H1 (cell line): ENCODE measurements at regions not wholly inside any gene's neighbourhood (a gene's known extent, or its start where the extent isn't known, plus 50 kb on each side); places are given as distances from the start of the nearest gene placed in this dataset.

Source experiments
- CTCF ChIA-PET: fragments of 300-600 bp; sonication (Branson Sonifier 250); formaldehyde crosslinking; loops from one replicate; lab custom pipeline; 2021; ENCODE audit not compliant: partially characterized antibody; lab: Charles Lee
- POLR2A ChIA-PET: fragments of 300-600 bp; sonication (Branson Sonifier 250); formaldehyde crosslinking; loops from one replicate; lab custom pipeline; 2021; ENCODE audit warnings: inconsistent platforms; ENCODE audit not compliant: partially characterized antibody; lab: Charles Lee
- DNase-seq, 2 experiments: peaks; one replicate each; pipeline versions ENCODE4 v3.0.0 to v3.0.0-alpha.2; 2010 to 2022; ENCODE audit warnings: low spot score in 2 of 2, low read depth in 1 of 2, mixed read lengths in 1 of 2
- FAIRE-seq: peaks from 2 replicates; lab custom pipeline; 2011; peaks lifted over from hg19 to GRCh38; lab: Jason Lieb, UNC
- H2AFZ ChIP-seq: 2 replicates; pipeline ENCODE4 v1.8.1; 2012; ENCODE audit warnings: low read length, inconsistent platforms
- H2AK5ac ChIP-seq: 2 replicates; pipeline ENCODE4 v1.6.1; 2013; ENCODE audit warnings: low read depth, low read length
- H2BK120ac ChIP-seq: replicated peaks from 2 replicates; pipeline ENCODE3; 2013; ENCODE audit warnings: low read depth, low read length, inconsistent platforms
- H2BK12ac ChIP-seq: 2 replicates; pipeline ENCODE4 v1.6.1; 2013; ENCODE audit warnings: low read depth, low read length
- H2BK15ac ChIP-seq: 2 replicates; pipeline ENCODE4 v1.6.1; 2013; ENCODE audit warnings: low read length
- H2BK20ac ChIP-seq: 2 replicates; pipeline ENCODE4 v1.6.1; 2013; ENCODE audit warnings: low read length
- H2BK5ac ChIP-seq: 2 replicates; pipeline ENCODE4 v1.6.1; 2013; ENCODE audit warnings: low read depth, low read length
- H3K14ac ChIP-seq: 2 replicates; pipeline ENCODE4 v1.6.1; 2013; ENCODE audit warnings: inconsistent platforms; ENCODE audit not compliant: insufficient read length
- H3K18ac ChIP-seq: 2 replicates; pipeline ENCODE4 v1.6.1; 2013; ENCODE audit warnings: low read length; ENCODE audit errors: extremely low read depth
- H3K23ac ChIP-seq: 2 replicates; pipeline ENCODE4 v1.6.1; 2013; ENCODE audit warnings: inconsistent platforms; ENCODE audit not compliant: insufficient read length
- H3K23me2 ChIP-seq: 2 replicates; pipeline ENCODE4 v1.6.1; 2013; ENCODE audit warnings: low read depth, low read length
- H3K27ac ChIP-seq: 2 replicates; pipeline ENCODE4 v1.6.1; 2011; ENCODE audit warnings: low read depth, low read length, inconsistent platforms
- H3K27me3 ChIP-seq, 4 experiments: replicated peaks in 1 of 4; 1 replicate in 1 of 4; 2 replicates in 3 of 4; pipeline versions ENCODE4 v1.6.1 to v1.8.1; 2011 to 2013; ENCODE audit warnings: low read length in 3 of 4, mild to moderate bottlenecking in 3 of 4, inconsistent platforms in 2 of 4, mixed read lengths in 2 of 4, moderate library complexity in 1 of 4; ENCODE audit not compliant: control insufficient read depth in 3 of 4, insufficient read depth in 3 of 4; ENCODE audit errors: extremely low read depth in 1 of 4
- H3K36me3 ChIP-seq, 4 experiments: 2 replicates each; pipeline versions ENCODE4 v1.6.1 to v1.8.1; 2011 to 2013; ENCODE audit warnings: mild to moderate bottlenecking in 4 of 4, low read length in 3 of 4, moderate library complexity in 2 of 4, control low read depth in 1 of 4, inconsistent platforms in 1 of 4; ENCODE audit not compliant: insufficient read depth in 4 of 4, control insufficient read depth in 2 of 4
- H3K4ac ChIP-seq: replicated peaks from 2 replicates; pipeline ENCODE3; 2013; ENCODE audit warnings: low read length, low read depth, mixed read lengths, inconsistent platforms; ENCODE audit not compliant: insufficient read length
- H3K4me1 ChIP-seq, 4 experiments: replicated peaks in 1 of 4; 1 replicate in 1 of 4; 2 replicates in 3 of 4; pipeline versions ENCODE4 v1.6.1 to v1.8.1; 2011 to 2013; ENCODE audit warnings: low read length in 3 of 4, inconsistent platforms in 2 of 4, mixed read lengths in 1 of 4; ENCODE audit not compliant: insufficient read depth in 4 of 4, control insufficient read depth in 3 of 4
- H3K4me2 ChIP-seq, 2 experiments: 2 replicates each; pipeline versions ENCODE4 v1.6.1 to v1.8.1; 2011 to 2013; ENCODE audit warnings: low read depth in 2 of 2, low read length in 2 of 2, control low read depth in 1 of 2, inconsistent platforms in 1 of 2, mild to moderate bottlenecking in 1 of 2; ENCODE audit not compliant: insufficient read depth in 1 of 2
- H3K4me3 ChIP-seq, 4 experiments: fragments of 200-600, 300-600 bp in 1 of 4; sonication (generic), shearing (Covaris generic), sonication (Bioruptor Twin) in 1 of 4; 2 replicates each; pipeline versions ENCODE4 v1.5.1 to v1.8.1; 2011 to 2016; ENCODE audit warnings: low read length in 4 of 4, low read depth in 3 of 4, control low read depth in 2 of 4, inconsistent platforms in 2 of 4, mild to moderate bottlenecking in 2 of 4, mixed read lengths in 1 of 4, moderate library complexity in 1 of 4; ENCODE audit not compliant: insufficient read depth in 2 of 4; ENCODE audit errors: extremely low read depth in 1 of 4
- H3K56ac ChIP-seq: replicated peaks from 2 replicates; pipeline ENCODE3; 2013; ENCODE audit warnings: low read depth, mild to moderate bottlenecking, mixed read lengths, low read length, inconsistent platforms; ENCODE audit not compliant: insufficient read length
- H3K79me1 ChIP-seq: 2 replicates; pipeline ENCODE4 v1.6.1; 2013; ENCODE audit warnings: low read depth, low read length, control low read depth
- H3K79me2 ChIP-seq, 2 experiments: 2 replicates each; pipeline versions ENCODE4 v1.6.1 to v1.8.1; 2012 to 2013; ENCODE audit warnings: low read length in 2 of 2, mild to moderate bottlenecking in 2 of 2, inconsistent platforms in 1 of 2; ENCODE audit not compliant: insufficient read depth in 2 of 2, control insufficient read depth in 1 of 2
- H3K9ac ChIP-seq, 4 experiments: replicated peaks in 1 of 4; 1 replicate in 1 of 4; 2 replicates in 3 of 4; pipeline versions ENCODE4 v1.6.1 to v1.8.1; 2011 to 2013; ENCODE audit warnings: low read depth in 3 of 4, low read length in 3 of 4, control low read depth in 2 of 4, mild to moderate bottlenecking in 2 of 4, moderate library complexity in 2 of 4, inconsistent platforms in 1 of 4; ENCODE audit errors: extremely low read depth in 1 of 4
- H3K9me3 ChIP-seq, 2 experiments: 2 replicates each; pipeline versions ENCODE4 v1.6.1 to v1.8.1; 2012 to 2013; ENCODE audit warnings: mild to moderate bottlenecking in 2 of 2, moderate library complexity in 2 of 2, control low read depth in 1 of 2, inconsistent platforms in 1 of 2, low read depth in 1 of 2, low read length in 1 of 2, mixed read lengths in 1 of 2; ENCODE audit not compliant: insufficient read depth in 2 of 2
- H4K20me1 ChIP-seq, 2 experiments: replicated peaks in 1 of 2; 2 replicates each; pipeline versions ENCODE3 to v1.8.1; 2011 to 2013; ENCODE audit warnings: inconsistent platforms in 2 of 2, low read length in 2 of 2, mild to moderate bottlenecking in 1 of 2; ENCODE audit not compliant: insufficient read depth in 2 of 2, control insufficient read depth in 1 of 2
- H4K5ac ChIP-seq: 2 replicates; pipeline ENCODE4 v1.6.1; 2013; ENCODE audit warnings: low read length, low read depth, mixed read lengths, inconsistent platforms; ENCODE audit not compliant: insufficient read length
- H4K8ac ChIP-seq: 2 replicates; pipeline ENCODE4 v1.8.0; 2013; ENCODE audit warnings: mild to moderate bottlenecking, moderate library complexity, low read length, inconsistent platforms; ENCODE audit not compliant: insufficient read depth; ENCODE audit errors: extremely low read depth
- H4K91ac ChIP-seq: replicated peaks from 2 replicates; pipeline ENCODE3; 2013; ENCODE audit warnings: low read length, mixed read lengths, inconsistent platforms; ENCODE audit not compliant: insufficient read length
- CHD1 ChIP-seq: IDR thresholded peaks from 2 replicates; pipeline ENCODE4 v1.6.1; 2012; ENCODE audit warnings: low read depth, low read length, improper control_type of control experiment
- EP300 ChIP-seq, 2 experiments: IDR thresholded peaks; 1 replicate in 1 of 2; 2 replicates in 1 of 2; pipeline ENCODE4 v1.6.1; 2011 to 2012; ENCODE audit warnings: low read depth in 2 of 2, low read length in 2 of 2, mild to moderate bottlenecking in 2 of 2, borderline replicate concordance in 1 of 2, inconsistent platforms in 1 of 2, moderate library complexity in 1 of 2
- FOSL1 ChIP-seq: IDR thresholded peaks from 2 replicates; pipeline ENCODE4 v1.6.1; 2011; ENCODE audit warnings: mild to moderate bottlenecking, low read depth, low read length, moderate library complexity; ENCODE audit not compliant: insufficient read depth
- GTF2F1 ChIP-seq: IDR thresholded peaks from 2 replicates; pipeline ENCODE4 v1.6.1; 2012; ENCODE audit warnings: low read depth, low read length, improper control_type of control experiment, borderline replicate concordance
- HDAC2 ChIP-seq, 2 experiments: fragments of 300-600 bp in 1 of 2; sonication (generic) in 1 of 2; IDR thresholded peaks; 2 replicates each; pipeline ENCODE4 v1.6.1; 2011 to 2012; ENCODE audit warnings: low read depth in 2 of 2, low read length in 2 of 2, mild to moderate bottlenecking in 2 of 2, moderate library complexity in 2 of 2, borderline replicate concordance in 1 of 2, inconsistent platforms in 1 of 2
- JUND ChIP-seq: IDR thresholded peaks from 2 replicates; pipeline ENCODE4 v1.6.1; 2011; ENCODE audit warnings: mild to moderate bottlenecking, improper control_type of control experiment, low read length
- KDM4A ChIP-seq: IDR thresholded peaks from one replicate; pipeline ENCODE4 v1.7.1; 2012; ENCODE audit warnings: low read depth, mild to moderate bottlenecking, moderate library complexity, low read length, inconsistent platforms; ENCODE audit not compliant: severe bottlenecking
- KDM5A ChIP-seq: fragments of 200-600 bp; IDR thresholded peaks from 2 replicates; pipeline ENCODE4 v1.7.1; 2012; ENCODE audit warnings: mild to moderate bottlenecking, low read length, inconsistent platforms, mixed read lengths
- NRF1 ChIP-seq: IDR thresholded peaks from 2 replicates; pipeline ENCODE4 v1.6.1; 2011; ENCODE audit warnings: mild to moderate bottlenecking, low read depth, low read length, improper control_type of control experiment
- PHF8 ChIP-seq: fragments of 200-600 bp; sonication (generic); conservative IDR thresholded peaks from 2 replicates; pipeline ENCODE4 v1.7.1; 2012; ENCODE audit warnings: low read depth, mild to moderate bottlenecking, inconsistent platforms, low read length, moderate library complexity
- RNF2 ChIP-seq: fragments of 200-900, 300-1000 bp; sonication (generic); IDR thresholded peaks from 2 replicates; pipeline ENCODE4 v1.7.1; 2016; ENCODE audit warnings: borderline replicate concordance, low read depth, mild to moderate bottlenecking, antibody characterized with exemption, low read length; ENCODE audit not compliant: poor library complexity, severe bottlenecking; ENCODE audit errors: missing control alignments
- SIN3A ChIP-seq, 2 experiments: IDR thresholded peaks in 1 of 2; conservative IDR thresholded peaks in 1 of 2; 2 replicates each; pipeline ENCODE4 v1.6.1; 2011 to 2012; ENCODE audit warnings: low read length in 2 of 2, improper control_type of control experiment in 1 of 2, low read depth in 1 of 2, mild to moderate bottlenecking in 1 of 2
- SP1 ChIP-seq: IDR thresholded peaks from 2 replicates; pipeline ENCODE4 v1.6.1; 2011; ENCODE audit warnings: low read depth, low read length
- ZNF274 ChIP-seq: IDR thresholded peaks from 2 replicates; pipeline ENCODE4 v1.7.0; 2012; ENCODE audit warnings: low read length, borderline replicate concordance; ENCODE audit errors: extremely low read depth
- WGBS, 2 experiments: shearing (Covaris generic) in 1 of 2; methylation state at CpG; one replicate each; pipeline versions ENCODE4 v1.1.6 to v1.1.7; 2013 to 2015; ENCODE audit warnings: low lambda C conversion rate in 2 of 2, mixed read lengths in 2 of 2, inconsistent platforms in 1 of 2, low coverage in 1 of 2, missing lambda C conversion rate in 1 of 2; ENCODE audit not compliant: insufficient replicate concordance in 2 of 2, insufficient coverage in 1 of 2, insufficient read length in 1 of 2; ENCODE audit errors: extremely low coverage in 1 of 2, missing lambda C conversion rate in 1 of 2; 5-methylcytosine and 5-hydroxymethylcytosine counted together

- H2AK5ac ChIP-seq: no peak overlapping the region
- H2BK15ac ChIP-seq: no peak overlapping the region
- H3K27me3 ChIP-seq: no peaks in the 10 kb centered on the region
- no peaks in the 10 kb centered on the region for H3K79me2 ChIP-seq
- H3K9ac ChIP-seq: no peak overlapping the region
- H3K14ac ChIP-seq: no peak overlapping the region
- H2BK12ac ChIP-seq: no peak overlapping the region
- no peaks in the 10 kb centered on the region for H4K20me1 ChIP-seq
- no peak overlapping the region for H2BK120ac ChIP-seq
- H3K4me1 ChIP-seq: no peaks in the 10 kb centered on the region
- H3K79me1 ChIP-seq: no peaks in the 10 kb centered on the region
- H2BK5ac ChIP-seq: no peak overlapping the region
- no peak overlapping the region for H3K18ac ChIP-seq
- H2BK20ac ChIP-seq: no peak overlapping the region
- no peaks in the 10 kb centered on the region for H3K9me3 ChIP-seq
- no peak overlapping the region for H3K23ac ChIP-seq
- no peak overlapping the region for H4K8ac ChIP-seq
- H3K36me3 ChIP-seq: no peaks in the 10 kb centered on the region
- H3K23me2 ChIP-seq: peaks cover 1% of the 10 kb centered on the region; the same call in 1 of the 2 replicates
- H4K91ac ChIP-seq: no peak overlapping the region
- no peak for DNase-seq
- no peak overlapping the region for H2AFZ ChIP-seq
- ChIA-PET CTCF (interaction anchor here (0.8 to 1.2 kb wide), 3 partner anchors 65 to 89 kb away, joined by 3 to 7 read pairs (median 3); no protein-coding TSS in a partner anchor), POLR2A (interaction anchor here (0.6 kb wide), 1 partner anchor 17 kb away, joined by 3 read pairs; no protein-coding TSS in a partner anchor)
- WGBS, 2 experiments: 89% methylated on average over 5 of the region's 5 CpGs; no CpG with 5 or more reads in 1 of the 2 experiments
- H3K4ac ChIP-seq: no peak overlapping the region
- no peak overlapping the region for H4K5ac ChIP-seq
- no peak overlapping the region for H3K27ac ChIP-seq
- no peak overlapping the region for H3K56ac ChIP-seq
- no peak overlapping the region for H3K4me3 ChIP-seq
- no peak for FAIRE-seq
- no peak overlapping the region for H3K4me2 ChIP-seq
- no peak for TF ChIP-seq EP300 (IDR thresholded peaks at IDR 0.05; ENCODE audit: borderline replicate concordance in 1 of 2, low read depth in 2 of 2, low read length in 2 of 2)
- TF ChIP-seq SIN3A (conservative IDR thresholded peaks at IDR 0.05 in 1 of 2, IDR thresholded peaks at IDR 0.05 in 1 of 2; ENCODE audit: low read depth in 1 of 2, low read length in 2 of 2): no peak
- TF ChIP-seq RNF2: no peak
- no peak for TF ChIP-seq KDM4A
- no peak for TF ChIP-seq NRF1
- TF ChIP-seq HDAC2 (IDR thresholded peaks at IDR 0.05; ENCODE audit: borderline replicate concordance in 1 of 2, low read depth in 2 of 2, low read length in 2 of 2): no peak
- no peak for TF ChIP-seq PHF8
- TF ChIP-seq CHD1: no peak
- TF ChIP-seq JUND: no peak
- no peak for TF ChIP-seq KDM5A
- no peak for TF ChIP-seq SP1
- no peak for TF ChIP-seq GTF2F1
- TF ChIP-seq ZNF274: no peak
- TF ChIP-seq FOSL1: no peak
Measured at GRCh38 chr9:86705490-86705889, 241.8 kb downstream of the GAS1 start.
